ENCODE measurements at regions not wholly inside any gene's neighbourhood (a gene's known extent, or its start where the extent isn't known, plus 50 kb on each side); places are given as distances from the start of the nearest gene placed in this dataset.

- no peak for DNase-seq (ENCODE audit: low read depth in 1 of 2, low spot score in 1 of 2)
These were observed 490.9 kb downstream of the SHISA9 start for GRCh38 chr16:13392341-13392740.

GRCh38 chr16:13393816-13394215 is 492.4 kb downstream of the SHISA9 start:
- no peak for DNase-seq (ENCODE audit: low read depth in 1 of 2, low spot score in 1 of 2)

GRCh38 chr16:13394488-13394887 is 493.1 kb downstream of the SHISA9 start:
- DNase-seq (ENCODE audit: low read depth in 1 of 2, low spot score in 1 of 2), result no peak

GRCh38 chr16:13397126-13397525 is 495.7 kb downstream of the SHISA9 start:
- DNase-seq (ENCODE audit: low read depth in 1 of 2, low spot score in 1 of 2), result no peak

GRCh38 chr16:13401641-13402040 is 500.2 kb downstream of the SHISA9 start:
- no peak for DNase-seq (ENCODE audit: low read depth in 1 of 2, low spot score in 1 of 2)

GRCh38 chr16:13402601-13403000 is 501.2 kb downstream of the SHISA9 start:
- DNase-seq (ENCODE audit: low read depth in 1 of 2, low spot score in 1 of 2), result no peak

GRCh38 chr16:13403326-13403725 is 501.9 kb downstream of the SHISA9 start:
- no peak for DNase-seq (ENCODE audit: low read depth in 1 of 2, low spot score in 1 of 2)

GRCh38 chr16:13414154-13414553 is 505.8 kb upstream of the ERCC4 start:
- no peak for DNase-seq (ENCODE audit: low read depth in 1 of 2, low spot score in 1 of 2)

GRCh38 chr16:13419589-13419988 is 500.4 kb upstream of the ERCC4 start:
- no peak for DNase-seq (ENCODE audit: low read depth in 1 of 2, low spot score in 1 of 2)

- no peak for DNase-seq (ENCODE audit: low read depth in 1 of 2, low spot score in 1 of 2)
These were observed 498.2 kb upstream of the ERCC4 start for GRCh38 chr16:13421726-13422125.

GRCh38 chr16:13425836-13426235 is 494.1 kb upstream of the ERCC4 start:
- DNase-seq (ENCODE audit: low read depth in 1 of 2, low spot score in 1 of 2), result no peak

GRCh38 chr16:13426269-13426668 is 493.7 kb upstream of the ERCC4 start:
- no peak for DNase-seq (ENCODE audit: low read depth in 1 of 2, low spot score in 1 of 2)

- no peak for DNase-seq (ENCODE audit: low read depth in 1 of 2, low spot score in 1 of 2)
These were observed 493.2 kb upstream of the ERCC4 start for GRCh38 chr16:13426736-13427135.

- DNase-seq (ENCODE audit: low read depth in 1 of 2, low spot score in 1 of 2), result no peak
These were observed 492.0 kb upstream of the ERCC4 start for GRCh38 chr16:13427943-13428342.

- DNase-seq (ENCODE audit: low read depth in 1 of 2, low spot score in 1 of 2), result no peak
These were observed 490.5 kb upstream of the ERCC4 start for GRCh38 chr16:13429416-13429815.

- DNase-seq (ENCODE audit: low read depth in 1 of 2, low spot score in 1 of 2), result no peak
These were observed 484.5 kb upstream of the ERCC4 start for GRCh38 chr16:13435415-13435814.

GRCh38 chr16:13435873-13436474 is 484.0 kb upstream of the ERCC4 start:
- DNase-seq (ENCODE audit: low read depth in 1 of 2, low spot score in 1 of 2), result no peak

- DNase-seq (ENCODE audit: low read depth in 1 of 2, low spot score in 1 of 2), result no peak
These were observed 483.1 kb upstream of the ERCC4 start for GRCh38 chr16:13436641-13437412.

GRCh38 chr16:13437413-13437795 is 482.6 kb upstream of the ERCC4 start:
- DNase-seq (ENCODE audit: low read depth in 1 of 2, low spot score in 1 of 2), result no peak

- DNase-seq (ENCODE audit: low read depth in 1 of 2, low spot score in 1 of 2), result no peak
These were observed 481.9 kb upstream of the ERCC4 start for GRCh38 chr16:13438064-13438463.

- DNase-seq (ENCODE audit: low read depth in 1 of 2, low spot score in 1 of 2), result no peak
These were observed 480.2 kb upstream of the ERCC4 start for GRCh38 chr16:13439766-13440165.

GRCh38 chr16:13441675-13442074 is 478.3 kb upstream of the ERCC4 start:
- no peak for DNase-seq (ENCODE audit: low read depth in 1 of 2, low spot score in 1 of 2)

- no peak for DNase-seq (ENCODE audit: low read depth in 1 of 2, low spot score in 1 of 2)
These were observed 471.6 kb upstream of the ERCC4 start for GRCh38 chr16:13448346-13448745.
